SJSA1 (cell line): ENCODE measurements at regions not wholly inside any gene's neighbourhood (a gene's known extent, or its start where the extent isn't known, plus 50 kb on each side); places are given as distances from the start of the nearest gene placed in this dataset.

Experiments used
- DNase-seq, 2 experiments: peaks; one replicate each; pipeline ENCODE4 v3.0.0-alpha.2; 2015 to 2020; ENCODE audit warnings: low spot score in 2 of 2, low read depth in 1 of 2
- H3K27ac ChIP-seq: fragments of 250-450 bp; sonication (Bioruptor Pico); 2 replicates; pipeline ENCODE4 v1.5.1; 2020; ENCODE audit warnings: mild to moderate bottlenecking, moderate library complexity
- H3K27me3 ChIP-seq: fragments of 250-450 bp; sonication (Bioruptor Pico); replicated peaks from 2 replicates; pipeline ENCODE4 v1.5.1; 2020; ENCODE audit warnings: mild to moderate bottlenecking, moderate library complexity
- H3K36me3 ChIP-seq: fragments of 250-450 bp; sonication (Bioruptor Pico); 2 replicates; pipeline ENCODE4 v1.5.1; 2020; ENCODE audit warnings: mild to moderate bottlenecking
- H3K4me1 ChIP-seq: fragments of 250-450 bp; sonication (Bioruptor Pico); replicated peaks from 2 replicates; pipeline ENCODE4 v1.6.1; 2021; ENCODE audit warnings: mild to moderate bottlenecking
- H3K4me3 ChIP-seq: fragments of 250-450 bp; sonication (Bioruptor Pico); 2 replicates; pipeline ENCODE4 v1.5.1; 2020; ENCODE audit warnings: mild to moderate bottlenecking
- H3K9me3 ChIP-seq: fragments of 250-450 bp; sonication (Bioruptor Pico); replicated peaks from 2 replicates; pipeline ENCODE4 v1.5.1; 2020; ENCODE audit warnings: mild to moderate bottlenecking

- H3K27me3 ChIP-seq: no peaks in the 10 kb centered on the region
- no peak overlapping the region for H3K27ac ChIP-seq
- no peaks in the 10 kb centered on the region for H3K36me3 ChIP-seq
- no peaks in the 10 kb centered on the region for H3K9me3 ChIP-seq
- H3K4me3 ChIP-seq: no peak overlapping the region
- no peak for DNase-seq
- H3K4me1 ChIP-seq: peaks cover 21% of the 10 kb centered on the region
These were observed 101.2 kb upstream of the ELL2 start for GRCh38 chr5:96062836-96063235.

- no peaks in the 10 kb centered on the region for H3K9me3 ChIP-seq
- no peaks in the 10 kb centered on the region for H3K27me3 ChIP-seq
- H3K4me3 ChIP-seq: no peak overlapping the region
- H3K36me3 ChIP-seq: no peaks in the 10 kb centered on the region
- no peak for DNase-seq
- H3K27ac ChIP-seq: no peak overlapping the region
- no peaks in the 10 kb centered on the region for H3K4me1 ChIP-seq
These were observed 96.4 kb upstream of the ELL2 start for GRCh38 chr5:96058084-96058483.

GRCh38 chr5:96054311-96055030, 92.8 kb upstream of the ELL2 start:
- Histone ChIP-seq H3K36me3 (no peaks in the 10 kb centered on the region), H3K4me1 (peaks cover 19% of the 10 kb centered on the region), H3K27me3 (no peaks in the 10 kb centered on the region), H3K9me3 (no peaks in the 10 kb centered on the region), H3K27ac (no peak overlapping the region), H3K4me3 (no peak overlapping the region)
- no peak for DNase-seq

GRCh38 chr5:96053063-96053735, 91.5 kb upstream of the ELL2 start:
- H3K27me3 ChIP-seq: no peaks in the 10 kb centered on the region
- no peak overlapping the region for H3K4me3 ChIP-seq
- H3K36me3 ChIP-seq: no peaks in the 10 kb centered on the region
- no peak for DNase-seq
- no peak overlapping the region for H3K27ac ChIP-seq
- H3K9me3 ChIP-seq: no peaks in the 10 kb centered on the region
- H3K4me1 ChIP-seq: peaks cover 19% of the 10 kb centered on the region

- Histone ChIP-seq H3K4me1 (peaks cover 19% of the 10 kb centered on the region), H3K4me3 (no peak overlapping the region), H3K27ac (no peak overlapping the region), H3K9me3 (no peaks in the 10 kb centered on the region), H3K27me3 (no peaks in the 10 kb centered on the region), H3K36me3 (no peaks in the 10 kb centered on the region)
- DNase-seq: no peak
These were observed 90.7 kb upstream of the ELL2 start for GRCh38 chr5:96052374-96052773.

GRCh38 chr5:96051401-96051830, 89.8 kb upstream of the ELL2 start:
- Histone ChIP-seq H3K9me3 (no peaks in the 10 kb centered on the region), H3K27me3 (no peaks in the 10 kb centered on the region), H3K4me3 (no peak overlapping the region), H3K36me3 (no peaks in the 10 kb centered on the region), H3K27ac (peak overlapping the region; percentile 14), H3K4me1 (peaks cover 19% of the 10 kb centered on the region)
- DNase-seq: no peak

- Histone ChIP-seq H3K9me3 (no peaks in the 10 kb centered on the region), H3K27ac (no peak overlapping the region), H3K36me3 (no peaks in the 10 kb centered on the region), H3K4me1 (peaks cover 19% of the 10 kb centered on the region), H3K27me3 (no peaks in the 10 kb centered on the region), H3K4me3 (no peak overlapping the region)
- no peak for DNase-seq
These were observed 88.7 kb upstream of the ELL2 start for GRCh38 chr5:96050273-96050880.

- Histone ChIP-seq H3K36me3 (no peaks in the 10 kb centered on the region), H3K4me1 (peaks cover 19% of the 10 kb centered on the region), H3K4me3 (no peak overlapping the region), H3K27me3 (no peaks in the 10 kb centered on the region), H3K27ac (no peak overlapping the region), H3K9me3 (no peaks in the 10 kb centered on the region)
- no peak for DNase-seq
These were observed 88.0 kb upstream of the ELL2 start for GRCh38 chr5:96049398-96050272.

GRCh38 chr5:96048763-96049162, 87.1 kb upstream of the ELL2 start:
- Histone ChIP-seq H3K27ac (no peak overlapping the region), H3K4me1 (peaks cover 19% of the 10 kb centered on the region), H3K4me3 (no peak overlapping the region), H3K36me3 (no peaks in the 10 kb centered on the region), H3K9me3 (no peaks in the 10 kb centered on the region), H3K27me3 (no peaks in the 10 kb centered on the region)
- no peak for DNase-seq

GRCh38 chr5:96045888-96046287, 84.2 kb upstream of the ELL2 start:
- Histone ChIP-seq H3K36me3 (no peaks in the 10 kb centered on the region), H3K4me1 (peaks cover 9% of the 10 kb centered on the region), H3K27me3 (no peaks in the 10 kb centered on the region), H3K9me3 (no peaks in the 10 kb centered on the region), H3K27ac (no peak overlapping the region), H3K4me3 (no peak overlapping the region)
- DNase-seq: no peak

GRCh38 chr5:96043446-96043845, 81.8 kb upstream of the ELL2 start:
- no peak overlapping the region for H3K4me3 ChIP-seq
- no peaks in the 10 kb centered on the region for H3K9me3 ChIP-seq
- no peaks in the 10 kb centered on the region for H3K36me3 ChIP-seq
- no peak overlapping the region for H3K27ac ChIP-seq
- no peaks in the 10 kb centered on the region for H3K4me1 ChIP-seq
- DNase-seq: no peak
- no peaks in the 10 kb centered on the region for H3K27me3 ChIP-seq

- H3K4me1 ChIP-seq: 0 out of 2 replicates have a peak, but pooled peaks cover under 1% of the 10 kb centered on the region
- DNase-seq: no peak
- no peaks in the 10 kb centered on the region for H3K36me3 ChIP-seq
- H3K4me3 ChIP-seq: no peak overlapping the region
- H3K9me3 ChIP-seq: no peaks in the 10 kb centered on the region
- no peak overlapping the region for H3K27ac ChIP-seq
- no peaks in the 10 kb centered on the region for H3K27me3 ChIP-seq
These were observed 75.5 kb upstream of the ELL2 start for GRCh38 chr5:96037128-96037527.

- H3K4me1 ChIP-seq: 0 out of 2 replicates have a peak, but pooled peaks cover 4% of the 10 kb centered on the region
- no peaks in the 10 kb centered on the region for H3K36me3 ChIP-seq
- no peaks in the 10 kb centered on the region for H3K9me3 ChIP-seq
- no peaks in the 10 kb centered on the region for H3K27me3 ChIP-seq
- no peak for DNase-seq
- no peak overlapping the region for H3K27ac ChIP-seq
- H3K4me3 ChIP-seq: no peak overlapping the region
These were observed 74.7 kb upstream of the ELL2 start for GRCh38 chr5:96036301-96036700.
